Ectodermal cell (in vitro differentiated cells): ENCODE measurements at regions not wholly inside any gene's neighbourhood (a gene's known extent, or its start where the extent isn't known, plus 50 kb on each side); places are given as distances from the start of the nearest gene placed in this dataset.

Source experiments
- H3K27ac ChIP-seq: 2 replicates; pipeline ENCODE4 v1.7.0; 2013; ENCODE audit warnings: mild to moderate bottlenecking, low read depth, low read length; ENCODE audit not compliant: insufficient read depth, poor library complexity, severe bottlenecking
- H3K27me3 ChIP-seq: 2 replicates; pipeline ENCODE4 v1.7.0; 2013; ENCODE audit warnings: mild to moderate bottlenecking, low read length; ENCODE audit not compliant: insufficient read depth, control insufficient read depth, poor library complexity, severe bottlenecking
- H3K36me3 ChIP-seq: one replicate; pipeline ENCODE4 v1.7.0; 2013; ENCODE audit warnings: low read length; ENCODE audit not compliant: control insufficient read depth, insufficient read depth
- H3K4me1 ChIP-seq: one replicate; pipeline ENCODE4 v1.7.0; 2013; ENCODE audit warnings: low read length; ENCODE audit not compliant: control insufficient read depth, insufficient read depth
- H3K4me3 ChIP-seq: 2 replicates; pipeline ENCODE4 v1.7.0; 2013; ENCODE audit warnings: low read depth, low read length, control low read depth; ENCODE audit not compliant: insufficient read depth
- H3K9me3 ChIP-seq: 2 replicates; pipeline ENCODE4 v1.7.0; 2013; ENCODE audit warnings: mild to moderate bottlenecking, low read length, moderate library complexity; ENCODE audit not compliant: control insufficient read depth
- WGBS, 2 experiments: methylation state at CpG; one replicate each; pipeline ENCODE4 v1.1.7; 2013; ENCODE audit warnings: missing lambda C conversion rate in 2 of 2; 5-methylcytosine and 5-hydroxymethylcytosine counted together

DNA sequence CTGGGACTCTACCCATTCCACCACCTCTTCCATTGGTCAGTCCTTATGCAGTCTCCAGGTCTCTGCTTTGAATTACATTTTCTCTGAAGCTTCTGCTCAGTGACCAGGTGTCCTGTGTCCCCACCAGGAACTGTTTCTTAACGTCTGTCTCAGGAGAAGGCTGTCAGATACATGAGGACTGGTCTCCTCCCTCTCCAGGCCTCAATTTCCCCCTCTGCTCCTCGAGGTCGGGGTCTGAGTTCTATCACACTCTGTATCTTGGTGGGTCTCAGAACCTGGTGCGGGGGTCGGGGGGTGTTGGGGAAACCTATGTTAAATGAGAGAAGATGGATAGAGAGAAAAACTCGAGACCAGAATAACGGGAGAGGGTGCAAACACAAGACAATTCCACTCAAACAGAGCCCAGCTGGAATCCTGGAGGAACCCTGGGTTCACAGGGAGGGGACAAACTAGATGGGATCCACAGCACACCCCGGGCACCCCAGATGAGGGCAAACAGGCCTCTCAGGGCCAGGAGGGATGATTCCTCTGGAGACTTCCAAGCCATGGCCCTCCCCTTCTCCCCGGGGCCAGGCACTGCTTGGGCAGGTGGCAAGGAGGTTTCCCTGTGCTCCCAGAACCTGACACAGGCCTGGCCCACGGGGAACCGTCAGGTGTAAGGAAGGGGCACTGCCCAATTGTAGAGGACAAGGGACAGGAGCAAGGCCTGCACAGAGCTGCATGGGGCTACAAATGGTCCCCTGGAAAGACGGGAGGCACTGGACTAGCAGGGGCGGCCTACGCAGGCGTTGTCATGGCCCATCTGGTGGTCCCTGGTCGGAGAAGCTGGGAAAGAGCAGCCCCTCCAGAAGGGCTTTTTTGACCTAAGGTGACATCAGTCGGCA, 313.2 kb upstream of the DIO3 start:
- Histone ChIP-seq H3K4me1 (no peaks in the 10 kb centered on the region), H3K27ac (no peak overlapping the region), H3K36me3 (no peaks in the 10 kb centered on the region), H3K9me3 (no peaks in the 10 kb centered on the region), H3K4me3 (no peak overlapping the region), H3K27me3 (no peaks in the 10 kb centered on the region)
- WGBS, 2 experiments, result 94 to 96% methylated on average over 17 of the region's 17 CpGs

DNA sequence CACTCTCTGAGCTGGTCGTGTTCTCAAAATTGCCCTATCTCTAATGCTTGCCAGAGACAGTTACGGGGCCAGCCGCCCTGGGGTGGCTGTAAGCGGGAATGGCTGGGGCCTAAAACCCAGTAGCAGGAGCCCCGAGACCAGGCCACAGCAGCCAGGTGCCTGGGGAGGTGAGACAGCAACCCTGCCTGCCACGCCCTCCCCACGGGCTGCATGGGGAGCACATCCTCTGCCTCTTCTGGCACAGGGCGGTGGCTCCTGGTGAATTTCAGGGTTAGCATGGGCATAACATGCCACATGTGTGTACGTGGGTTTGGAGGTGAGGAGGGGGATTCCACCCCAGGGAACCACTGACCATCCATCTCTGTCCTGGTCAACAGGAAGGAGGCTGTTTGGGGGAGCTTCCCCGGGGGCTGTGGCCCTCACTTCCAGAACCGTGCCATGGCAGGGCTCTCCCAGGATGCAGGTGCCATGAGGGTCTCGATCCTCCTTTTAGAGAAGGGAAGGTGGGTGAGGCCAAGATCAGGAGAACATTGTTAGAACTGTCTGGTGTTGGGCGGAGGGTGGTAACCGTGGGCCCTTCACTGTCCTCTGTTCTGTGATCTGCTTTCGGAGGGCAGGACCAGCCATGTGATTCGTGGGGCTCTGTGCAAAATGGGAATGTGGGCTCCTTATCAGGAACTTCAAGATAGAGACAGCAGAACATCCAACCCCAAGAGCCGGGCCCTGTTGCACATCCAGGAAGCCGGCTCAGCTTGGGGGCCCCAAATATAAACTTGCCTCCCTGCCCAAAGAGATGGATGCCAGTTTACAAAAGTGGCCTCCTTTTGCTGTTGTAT, 312.2 kb upstream of the DIO3 start:
- no peaks in the 10 kb centered on the region for H3K36me3 ChIP-seq
- no peaks in the 10 kb centered on the region for H3K27me3 ChIP-seq
- no peaks in the 10 kb centered on the region for H3K9me3 ChIP-seq
- H3K27ac ChIP-seq, result no peak overlapping the region
- H3K4me3 ChIP-seq, result no peak overlapping the region
- 92 to 93% methylated on average over 18 of the region's 18 CpGs for WGBS, 2 experiments
- no peaks in the 10 kb centered on the region for H3K4me1 ChIP-seq

DNA sequence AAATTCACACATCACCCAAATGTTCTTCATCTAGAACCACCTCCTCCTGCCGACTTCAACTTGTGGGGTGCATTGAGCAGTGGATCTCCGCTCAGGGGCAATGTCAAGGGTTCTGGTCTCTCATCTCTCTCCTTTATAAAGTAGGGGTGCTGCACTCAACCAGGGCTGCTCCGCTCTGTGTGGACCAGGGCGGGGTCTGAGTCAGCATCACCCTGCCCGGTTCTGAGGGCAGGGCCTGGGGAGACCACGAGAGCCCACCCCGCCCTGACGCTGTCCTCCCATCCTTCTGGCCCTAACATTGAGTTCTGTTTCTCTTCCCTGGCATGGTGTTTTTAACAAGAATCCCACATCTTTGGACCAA, 311.6 kb upstream of the DIO3 start:
- Histone ChIP-seq H3K27me3 (no peaks in the 10 kb centered on the region), H3K4me1 (no peaks in the 10 kb centered on the region), H3K9me3 (no peaks in the 10 kb centered on the region), H3K36me3 (no peaks in the 10 kb centered on the region), H3K27ac (no peak overlapping the region), H3K4me3 (no peak overlapping the region)
- WGBS, 2 experiments, result 94 to 100% methylated on average over 8 of the region's 8 CpGs

DNA sequence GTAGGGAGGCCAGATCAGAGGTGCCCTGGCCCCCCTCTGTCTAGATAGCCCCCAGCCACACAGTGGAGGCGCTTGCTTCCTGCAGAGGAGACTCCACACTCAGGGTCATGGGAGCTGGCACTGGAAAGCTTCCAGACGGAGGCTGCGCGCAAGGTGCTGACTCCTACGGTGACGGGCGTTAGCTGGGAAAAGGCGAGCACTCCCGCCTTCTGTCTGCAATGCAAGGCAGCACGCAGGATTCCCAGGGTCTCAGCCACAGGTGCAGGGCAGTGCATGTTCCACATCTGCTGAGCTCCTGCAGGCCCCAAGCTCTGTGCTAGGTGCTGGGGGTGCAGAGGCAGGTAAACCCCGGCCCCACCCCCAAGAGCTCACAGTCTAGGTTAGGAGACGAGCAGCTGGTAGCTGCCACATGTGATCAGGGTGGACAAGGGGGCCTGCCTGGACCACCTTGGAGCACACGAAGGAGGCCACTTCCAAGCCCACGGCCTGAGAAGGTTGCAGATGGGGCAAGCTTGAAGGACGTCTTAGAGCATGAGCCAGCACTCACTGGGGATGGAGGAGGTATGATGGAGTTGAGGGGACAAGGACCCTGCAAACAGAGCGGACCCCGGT, 310.9 kb upstream of the DIO3 start:
- 94% methylated on average over 17 of the region's 17 CpGs for WGBS, 2 experiments
- Histone ChIP-seq H3K27ac (no peak overlapping the region), H3K36me3 (no peaks in the 10 kb centered on the region), H3K4me1 (no peaks in the 10 kb centered on the region), H3K9me3 (no peaks in the 10 kb centered on the region), H3K27me3 (no peaks in the 10 kb centered on the region), H3K4me3 (no peak overlapping the region)

GRCh38 chr14:101250948-101251811, 310.1 kb upstream of the DIO3 start:
- Histone ChIP-seq H3K27me3 (no peaks in the 10 kb centered on the region), H3K27ac (no peak overlapping the region), H3K4me1 (no peaks in the 10 kb centered on the region), H3K9me3 (no peaks in the 10 kb centered on the region), H3K4me3 (no peak overlapping the region), H3K36me3 (no peaks in the 10 kb centered on the region)
- WGBS, 2 experiments, result 95% methylated on average over 15 of the region's 15 CpGs

GRCh38 chr14:101251812-101252442, 309.4 kb upstream of the DIO3 start:
- WGBS, 2 experiments, result 94 to 95% methylated on average over 15 of the region's 15 CpGs
- H3K4me3 ChIP-seq, result no peak overlapping the region
- H3K27ac ChIP-seq, result no peak overlapping the region
- H3K27me3 ChIP-seq, result no peaks in the 10 kb centered on the region
- no peaks in the 10 kb centered on the region for H3K9me3 ChIP-seq
- no peaks in the 10 kb centered on the region for H3K36me3 ChIP-seq
- H3K4me1 ChIP-seq, result no peaks in the 10 kb centered on the region

- H3K27ac ChIP-seq, result no peak overlapping the region
- H3K36me3 ChIP-seq, result no peaks in the 10 kb centered on the region
- H3K4me3 ChIP-seq, result no peak overlapping the region
- H3K4me1 ChIP-seq, result no peaks in the 10 kb centered on the region
- WGBS, 2 experiments, result 93 to 94% methylated on average over 13 of the region's 13 CpGs
- H3K27me3 ChIP-seq, result no peaks in the 10 kb centered on the region
- H3K9me3 ChIP-seq, result no peaks in the 10 kb centered on the region
Observed at GRCh38 chr14:101252443-101253214, 308.7 kb upstream of the DIO3 start.

DNA sequence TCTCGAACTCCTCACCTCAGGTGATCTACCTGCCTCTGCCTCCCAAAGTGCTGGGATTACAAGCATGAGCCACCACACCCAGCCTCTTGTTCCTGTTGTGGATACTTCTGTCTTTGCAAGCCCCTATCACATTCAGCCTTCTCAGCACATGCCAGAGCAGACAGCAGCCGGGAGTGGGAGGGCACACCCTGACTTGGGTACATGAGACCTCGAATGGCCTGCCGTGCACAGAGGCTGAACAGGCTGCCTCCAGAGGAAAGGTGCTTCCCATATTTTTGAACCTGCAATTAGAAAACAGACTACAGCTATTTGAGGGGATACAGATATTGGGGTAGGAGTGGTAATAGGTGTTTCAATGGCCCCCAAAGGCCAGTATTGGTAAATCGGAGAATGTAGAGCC, 307.3 kb upstream of the DIO3 start:
- H3K36me3 ChIP-seq, result no peaks in the 10 kb centered on the region
- H3K27ac ChIP-seq, result no peak overlapping the region
- no peaks in the 10 kb centered on the region for H3K9me3 ChIP-seq
- H3K4me3 ChIP-seq, result no peak overlapping the region
- 93 to 96% methylated on average over 5 of the region's 5 CpGs for WGBS, 2 experiments
- H3K27me3 ChIP-seq, result no peaks in the 10 kb centered on the region
- H3K4me1 ChIP-seq, result no peaks in the 10 kb centered on the region
